Erythroblast (primary cell): ENCODE measurements at regions not wholly inside any gene's neighbourhood (a gene's known extent, or its start where the extent isn't known, plus 50 kb on each side); places are given as distances from the start of the nearest gene placed in this dataset.

Experiments
- GATA1 ChIP-seq: IDR thresholded peaks from 2 replicates; pipeline ENCODE4 v1.6.1; 2011; ENCODE audit warnings: low read depth, mild to moderate bottlenecking, control low read depth, low read length, moderate library complexity
- POLR2A ChIP-seq: IDR thresholded peaks from 2 replicates; pipeline ENCODE4 v1.6.1; 2011; ENCODE audit warnings: mild to moderate bottlenecking, low read length

- TF ChIP-seq POLR2A (no peak), GATA1 (no peak)
Measured at GRCh38 chr2:49582946-49583345, 428.6 kb upstream of the FSHR start.
